CD1c-positive myeloid dendritic cell (primary cell): ENCODE measurements at regions not wholly inside any gene's neighbourhood (a gene's known extent, or its start where the extent isn't known, plus 50 kb on each side); places are given as distances from the start of the nearest gene placed in this dataset.
"Not testable (repeated sequence)": the region's sequence is repeated elsewhere in the genome, so short reads cannot be mapped to it uniquely, and the experiment has no call there.

Experiments
- DNase-seq: peaks from one replicate; pipeline ENCODE4 v3.0.0-alpha.2; 2016; ENCODE audit errors: extremely low spot score

DNA sequence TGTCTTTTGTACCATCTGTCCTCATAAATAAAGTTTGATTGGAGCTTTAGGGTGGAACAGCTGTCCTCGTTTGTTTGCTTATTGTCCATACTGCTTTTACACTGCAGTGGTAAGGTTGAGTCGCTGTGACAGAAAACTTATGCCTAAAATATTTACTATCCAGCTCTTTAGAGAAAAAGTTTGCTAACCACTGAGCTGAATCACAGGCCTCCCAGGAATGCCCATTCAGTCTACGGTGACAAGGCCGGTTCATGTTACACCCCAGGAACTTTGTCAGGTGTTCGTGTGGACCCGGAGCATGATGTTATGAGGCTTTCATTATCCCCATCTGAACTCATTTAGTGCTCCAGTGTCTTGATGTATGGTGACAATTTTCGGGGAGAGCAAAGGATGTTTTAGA, 401.1 kb downstream of the SAMD5 start:
- DNase-seq = no peak

DNA sequence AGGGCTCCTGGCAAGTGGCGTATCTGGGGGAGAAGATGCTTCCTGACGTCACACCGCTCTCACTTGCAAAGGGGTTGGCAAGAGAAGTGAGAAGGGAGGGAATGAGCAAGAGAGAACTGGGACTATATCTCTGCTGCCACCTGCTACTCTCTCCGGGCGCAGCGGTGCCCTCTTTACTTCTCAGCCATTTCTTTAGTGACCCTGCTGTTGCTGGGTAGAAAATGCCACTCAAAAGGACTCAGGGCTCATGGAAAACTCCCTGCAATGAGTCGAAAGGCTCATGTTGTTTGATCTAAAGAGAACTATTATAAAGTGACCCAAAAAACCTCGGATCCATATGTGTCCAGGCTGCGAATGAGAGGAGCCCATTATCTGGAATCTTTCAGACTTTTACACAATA, 401.8 kb downstream of the SAMD5 start:
- DNase-seq = no peak

DNA sequence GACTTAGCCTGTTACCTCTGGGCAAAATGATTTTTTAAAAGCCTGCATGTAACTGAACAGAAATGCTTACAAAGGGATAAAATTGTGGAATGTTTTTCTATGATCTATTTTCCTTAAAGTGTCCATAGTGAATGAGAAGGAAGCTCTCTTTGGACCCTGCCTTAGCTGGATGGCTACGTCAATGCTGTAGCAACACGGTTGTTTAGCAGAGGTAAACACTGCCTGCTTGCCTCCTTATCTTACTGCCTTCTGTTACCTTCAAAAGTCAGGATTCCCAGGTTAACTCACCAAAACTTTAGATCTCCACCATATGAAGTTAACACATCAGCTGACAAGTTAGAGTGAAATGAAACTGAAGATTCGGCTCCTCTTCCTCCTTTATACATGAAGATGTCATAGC, 402.6 kb downstream of the SAMD5 start:
- DNase-seq = no peak

DNA sequence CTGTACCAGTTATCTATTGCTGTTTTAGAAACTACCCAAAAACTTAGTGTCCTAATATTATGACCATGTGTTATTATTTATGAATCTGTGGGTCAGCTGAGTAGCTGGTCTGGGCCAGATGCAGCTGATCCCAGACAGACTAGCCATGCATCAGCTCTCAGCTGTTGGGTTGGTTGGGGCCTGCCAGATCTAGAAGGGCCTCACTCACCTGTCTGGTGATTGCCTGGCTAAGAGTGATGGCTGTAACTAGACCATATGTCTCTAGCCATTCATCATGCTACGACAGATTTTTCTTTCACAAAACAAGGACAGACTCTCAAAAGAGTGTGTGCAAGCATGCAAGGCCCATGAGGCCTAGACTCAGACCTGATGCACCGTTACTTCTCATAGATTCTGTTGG, 403.2 kb downstream of the SAMD5 start:
- DNase-seq = no peak

DNA sequence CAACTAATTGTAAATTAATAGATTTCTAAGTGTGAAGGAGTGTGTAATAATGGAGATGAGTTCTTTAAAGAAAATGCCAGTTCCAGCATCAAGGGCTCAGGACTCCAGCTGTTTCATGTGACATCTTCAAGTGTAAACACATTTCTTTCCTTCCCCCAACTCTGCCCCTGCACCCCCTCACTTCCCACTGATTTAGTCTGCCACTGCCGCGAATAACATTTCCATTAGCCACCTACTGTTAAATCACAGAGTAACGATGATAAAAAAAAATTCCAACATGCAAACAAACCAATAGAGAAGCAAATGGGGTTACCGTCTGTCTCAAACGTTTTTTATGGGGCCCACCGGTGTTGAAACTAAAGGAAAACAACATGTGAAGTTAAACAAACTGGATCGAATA, 414.3 kb downstream of the SAMD5 start:
- no peak for DNase-seq

DNA sequence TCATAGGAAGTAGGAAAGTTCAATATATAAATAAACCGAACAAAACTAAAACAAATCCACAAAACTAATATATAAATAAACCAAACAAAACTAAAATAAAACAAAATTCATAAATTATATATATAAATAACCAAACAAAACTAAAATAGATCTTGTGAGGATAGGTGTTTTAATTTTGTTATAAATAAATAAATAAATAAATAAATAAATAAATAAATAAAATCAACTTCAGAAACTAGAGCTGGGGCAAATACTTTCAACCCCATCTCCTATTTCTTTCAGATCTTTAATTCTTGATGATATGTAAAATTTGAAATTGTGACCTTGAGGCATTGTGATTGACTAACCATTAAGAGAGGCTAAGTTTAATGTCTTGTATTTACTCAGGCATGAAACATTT, 416.1 kb downstream of the SAMD5 start:
- no peak for DNase-seq

DNA sequence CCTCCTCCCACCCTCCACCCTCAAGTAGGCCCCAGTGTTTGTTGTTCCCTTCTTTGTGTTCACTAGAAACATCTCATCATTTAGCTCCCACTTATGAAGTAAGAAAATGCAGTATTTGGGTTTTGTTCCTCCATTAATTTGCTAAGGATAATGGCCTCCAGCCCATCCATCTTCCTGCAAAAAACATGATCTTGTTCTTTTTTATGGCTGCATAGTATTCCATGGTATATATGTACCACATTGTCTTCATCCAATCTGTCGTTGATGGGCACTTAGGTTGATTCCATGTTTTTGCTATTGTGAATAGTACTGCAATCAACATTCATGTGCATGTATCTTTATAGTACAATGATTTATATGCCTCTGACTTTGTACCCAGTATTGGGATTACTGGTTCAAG, 416.8 kb upstream of the SASH1 start:
- DNase-seq = no peak

DNA sequence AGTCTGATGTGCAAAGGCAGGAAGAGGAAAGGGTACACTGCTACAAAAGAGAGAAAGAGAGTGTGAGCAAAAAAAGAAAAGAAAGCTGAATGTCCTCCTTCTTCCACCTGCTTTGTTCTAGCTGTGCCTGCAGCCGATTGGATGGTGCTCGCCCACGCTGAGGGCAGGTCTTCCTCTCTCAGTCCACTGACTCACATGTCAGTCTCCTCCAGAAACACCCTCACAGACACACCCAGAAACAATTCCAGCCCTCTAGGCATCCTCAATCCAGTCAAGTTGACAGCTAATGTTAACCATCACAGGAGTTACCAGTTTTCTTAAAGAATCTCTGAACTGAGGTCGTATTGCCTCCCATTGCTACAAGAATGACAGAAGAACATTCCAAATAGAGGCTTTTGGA, 411.9 kb upstream of the SASH1 start:
- no peak for DNase-seq

DNA sequence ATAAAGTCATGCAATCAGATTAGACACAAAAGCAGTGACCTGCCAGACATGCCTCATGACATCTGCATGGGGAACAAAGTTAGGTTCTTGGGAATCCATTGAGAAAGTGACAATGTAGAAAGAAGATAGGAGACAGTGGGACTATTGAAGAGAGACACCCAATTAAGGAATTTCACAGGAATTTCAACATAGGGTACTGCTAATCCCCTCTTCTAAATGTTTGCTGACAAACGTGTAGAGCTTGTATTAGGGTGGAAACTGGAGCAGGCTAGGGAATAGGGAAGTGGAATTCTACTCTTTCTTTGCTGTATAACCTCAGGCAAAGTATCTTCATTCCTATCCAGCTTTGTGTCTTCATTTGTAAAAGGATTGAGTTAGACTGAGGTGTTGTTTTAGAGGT, 409.4 kb upstream of the SASH1 start:
- no peak for DNase-seq

DNA sequence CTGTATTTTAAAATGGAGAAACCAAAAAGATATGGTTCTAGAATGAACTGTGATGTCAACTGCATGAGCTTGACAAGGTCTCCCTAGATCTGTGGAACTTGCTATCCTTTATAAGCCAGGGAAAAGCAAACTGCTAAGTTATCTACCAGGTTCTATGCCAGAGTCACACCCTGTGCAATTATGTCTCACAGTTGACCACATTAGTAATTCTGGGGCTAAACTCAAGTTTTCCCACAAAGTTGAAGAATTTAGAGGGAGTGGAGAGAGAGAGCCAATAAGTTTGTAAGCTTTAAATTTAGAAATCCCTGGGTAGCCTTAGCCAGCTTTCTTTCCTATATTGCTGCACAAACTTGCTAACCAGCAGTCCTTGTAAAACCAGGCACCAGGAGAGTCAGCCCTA, 407.0 kb upstream of the SASH1 start:
- DNase-seq = no peak

DNA sequence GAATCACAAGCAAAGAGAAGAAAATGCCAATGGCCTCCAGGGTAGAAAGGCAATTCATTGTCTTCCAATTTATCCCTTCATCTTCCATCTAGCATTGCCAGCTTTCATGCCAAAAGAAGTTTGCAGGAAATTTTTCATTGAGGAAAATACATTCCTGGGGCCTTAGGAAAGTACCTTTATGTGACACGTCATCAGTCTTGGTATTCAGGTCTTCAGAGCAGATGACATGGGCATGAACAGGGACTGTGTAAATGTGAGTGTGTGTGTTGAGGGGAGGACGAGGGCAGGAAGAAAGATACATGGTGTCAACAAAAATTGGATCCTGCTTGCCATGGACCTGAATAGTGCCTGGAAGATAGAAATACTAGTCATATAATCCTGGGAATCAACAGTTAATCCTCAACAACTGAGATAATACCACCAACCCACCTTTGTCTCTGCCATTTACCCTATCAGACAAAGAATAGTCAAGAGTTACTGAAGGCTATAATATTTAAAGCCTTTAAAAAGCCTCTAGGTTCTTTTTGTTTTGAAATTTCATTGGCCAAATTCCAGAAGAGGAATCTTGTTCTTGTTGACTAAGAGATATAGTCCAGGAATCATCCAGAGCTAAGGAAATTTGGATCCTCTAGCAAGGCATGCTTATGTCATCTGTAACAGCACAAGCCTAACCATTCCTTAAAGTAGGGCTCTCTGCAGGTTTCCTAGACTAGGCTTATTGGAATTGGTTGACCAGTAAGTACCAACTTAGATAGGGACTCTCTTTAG, 405.8 kb upstream of the SASH1 start:
- DNase-seq = no peak

DNA sequence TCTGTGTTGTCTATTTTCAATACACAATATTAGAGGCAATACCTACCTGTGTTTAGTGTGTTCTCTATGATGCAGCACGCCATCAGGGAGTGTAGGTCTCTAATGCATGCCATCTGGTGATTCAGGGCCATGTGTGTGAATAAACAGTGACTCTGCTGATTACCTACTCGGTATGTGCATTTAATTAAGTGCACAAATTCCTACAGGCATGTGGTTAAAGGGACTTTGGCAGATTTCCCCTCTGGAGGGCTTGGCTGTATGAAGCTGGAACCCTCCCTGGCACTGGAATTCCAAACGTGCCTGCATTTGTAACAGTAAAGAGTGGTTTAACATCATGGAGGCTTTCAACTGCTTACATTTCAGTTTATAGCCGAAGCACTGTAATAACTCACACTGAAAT, 401.5 kb upstream of the SASH1 start:
- DNase-seq = no peak

DNA sequence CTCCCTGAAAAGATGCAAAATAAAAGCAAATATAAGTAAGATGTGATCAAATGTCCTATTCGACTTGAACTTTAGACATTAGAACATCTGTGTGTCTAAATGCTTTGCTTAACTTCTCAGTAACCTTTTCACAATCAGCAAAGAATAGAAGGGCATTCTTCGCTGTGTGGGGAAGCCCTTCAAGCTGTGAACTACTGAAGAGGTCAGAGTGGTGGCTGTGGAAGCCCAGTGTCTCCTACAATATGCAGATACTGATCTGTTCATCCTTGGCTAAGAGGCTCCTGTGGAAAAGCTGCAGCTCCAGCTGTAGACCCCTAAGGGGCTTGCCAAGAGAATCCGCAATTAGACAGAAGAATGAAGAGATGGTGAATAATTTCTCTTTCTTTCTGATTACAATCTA, 400.3 kb upstream of the SASH1 start:
- DNase-seq = no peak

DNA sequence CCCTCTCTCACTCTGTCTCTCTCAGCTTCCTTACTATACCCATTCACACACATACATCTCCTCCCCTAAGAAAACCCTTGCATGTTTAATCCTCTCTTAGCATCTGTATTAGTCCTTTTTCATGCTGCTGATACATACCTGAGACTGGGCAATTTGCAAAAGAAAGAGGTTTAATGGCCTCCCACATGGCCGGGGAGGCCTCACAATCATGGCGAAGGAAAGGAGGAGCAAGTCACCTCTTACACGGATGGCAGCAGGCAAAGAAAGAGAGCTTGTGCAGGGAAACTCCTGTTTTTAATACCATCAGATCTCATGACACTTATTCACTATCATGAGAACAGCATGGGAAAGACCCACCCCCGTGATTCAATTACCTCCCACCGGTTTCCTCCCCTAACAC, 398.5 kb upstream of the SASH1 start:
- DNase-seq = no peak

DNA sequence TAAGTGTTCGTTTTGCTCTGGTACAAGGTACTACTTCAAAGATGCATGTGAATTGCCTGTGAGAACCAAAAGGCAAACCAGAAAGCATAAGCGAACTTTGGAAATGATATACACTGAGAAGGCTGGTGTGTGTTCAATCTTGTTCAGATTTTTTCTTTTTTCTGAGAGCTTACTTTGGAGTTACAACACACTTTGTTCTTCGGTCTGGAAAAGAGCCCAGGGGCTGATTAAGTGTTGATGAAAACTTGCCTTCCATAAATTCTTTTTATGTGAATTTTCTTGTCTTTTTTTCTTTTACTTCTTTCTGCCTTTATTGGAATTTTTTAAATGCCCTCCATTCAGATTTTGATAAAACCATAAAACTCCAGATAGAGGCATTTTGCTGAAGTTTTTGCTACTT, 395.1 kb upstream of the SASH1 start:
- no peak for DNase-seq

DNA sequence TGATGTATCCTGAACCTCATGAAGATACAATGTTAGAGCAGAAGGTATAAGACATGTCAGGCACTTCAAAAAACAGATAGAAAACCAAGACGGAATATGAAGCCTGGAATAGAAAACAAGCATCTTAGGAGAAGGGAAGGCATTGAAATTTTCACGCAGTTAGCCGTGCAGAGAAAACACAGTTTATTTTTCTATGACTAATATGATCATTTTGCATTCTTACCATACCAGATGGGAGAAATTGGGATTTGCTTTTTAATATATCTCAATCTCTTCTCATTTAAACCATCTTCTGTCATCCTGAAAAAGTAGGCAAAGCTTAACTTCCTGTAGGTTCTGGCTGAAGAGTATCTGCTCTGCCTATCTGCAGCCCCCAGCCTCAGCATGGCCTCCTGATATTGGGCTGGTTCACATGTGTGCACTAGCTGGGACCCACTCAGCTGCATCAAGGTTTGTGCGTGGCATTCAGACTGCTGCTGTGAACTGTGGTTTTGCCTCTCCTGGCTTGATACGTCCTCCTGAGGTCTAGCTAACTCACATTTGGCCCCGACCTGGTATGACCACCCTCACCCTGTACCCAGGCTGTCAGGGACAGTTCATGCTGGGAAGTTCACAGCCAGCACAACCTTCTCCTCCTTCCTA, 392.5 kb upstream of the SASH1 start:
- DNase-seq = no peak

DNA sequence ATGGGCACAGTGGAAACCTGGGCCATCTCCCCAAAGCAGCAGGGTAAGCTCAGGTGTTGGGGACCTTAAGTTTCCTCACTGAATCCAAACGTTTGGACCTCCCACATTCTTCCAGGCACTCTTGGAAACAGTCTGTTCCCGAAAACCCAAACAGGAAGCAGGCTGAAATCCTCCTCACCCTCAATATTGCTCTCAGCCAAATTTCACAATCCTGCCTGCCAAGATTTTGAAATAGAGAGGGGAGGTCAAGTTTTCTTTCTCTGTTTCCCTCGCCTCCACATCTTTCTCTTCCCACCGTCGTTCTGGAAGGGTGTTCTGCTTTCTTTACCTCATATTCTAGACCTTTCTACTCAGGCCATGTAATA, 392.0 kb upstream of the SASH1 start:
- DNase-seq = no peak

DNA sequence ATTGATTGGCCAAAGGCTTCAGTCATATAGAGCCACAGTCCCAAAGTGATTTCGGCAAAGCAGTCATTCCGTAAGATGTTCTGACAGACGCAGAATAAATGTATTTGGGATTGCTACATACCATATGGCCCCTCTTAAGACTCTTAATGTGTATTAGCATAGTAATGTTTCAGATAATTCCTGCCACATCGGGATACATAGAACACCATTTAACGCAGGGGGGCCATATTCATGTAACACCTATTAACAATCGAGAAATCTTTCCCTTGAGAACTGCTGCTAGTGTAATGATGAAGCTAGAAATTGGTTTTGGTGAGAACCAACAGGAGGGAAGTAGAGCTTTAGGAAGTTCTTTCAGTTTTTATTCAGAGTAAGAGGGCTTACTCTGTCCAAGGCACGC, 390.9 kb upstream of the SASH1 start:
- no peak for DNase-seq

DNA sequence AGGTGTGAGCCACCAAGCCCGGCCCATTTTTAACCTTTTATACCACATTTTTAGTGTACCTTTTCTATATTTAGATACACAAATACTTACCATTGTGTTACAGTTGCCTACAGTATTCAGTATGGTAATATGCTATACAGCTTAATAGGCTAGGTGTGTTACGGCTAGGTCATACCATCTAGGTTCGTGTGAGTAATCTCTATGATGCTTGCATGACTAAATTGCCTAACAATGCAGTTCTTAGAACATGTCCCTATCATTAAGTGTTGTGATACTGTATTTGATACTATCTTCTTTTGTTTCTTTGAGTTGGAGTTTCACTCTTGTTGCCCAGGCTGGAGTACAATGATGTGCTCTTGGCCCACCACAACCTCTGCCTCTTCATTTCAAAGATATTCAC, 387.7 kb upstream of the SASH1 start:
- DNase-seq = no peak

DNA sequence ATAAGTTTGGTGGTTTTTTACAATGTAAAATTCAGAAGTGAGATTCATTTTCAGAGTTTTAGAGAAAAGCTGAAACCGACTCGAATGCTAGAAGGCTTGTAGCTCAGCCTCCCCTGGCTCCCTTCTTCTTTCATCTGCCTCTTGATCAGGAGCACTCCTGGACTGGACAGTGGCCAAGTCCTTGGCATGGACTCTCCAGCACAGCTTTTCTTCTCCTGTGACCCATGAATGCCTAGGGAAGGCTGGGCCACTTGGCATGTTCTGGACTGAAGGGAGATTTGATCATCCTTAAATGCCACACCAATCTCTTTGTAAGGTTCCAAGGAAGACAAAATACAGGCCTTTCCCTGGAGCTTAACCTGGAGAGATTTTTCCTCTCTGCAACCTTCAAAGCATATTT, 384.0 kb upstream of the SASH1 start:
- no peak for DNase-seq

DNA sequence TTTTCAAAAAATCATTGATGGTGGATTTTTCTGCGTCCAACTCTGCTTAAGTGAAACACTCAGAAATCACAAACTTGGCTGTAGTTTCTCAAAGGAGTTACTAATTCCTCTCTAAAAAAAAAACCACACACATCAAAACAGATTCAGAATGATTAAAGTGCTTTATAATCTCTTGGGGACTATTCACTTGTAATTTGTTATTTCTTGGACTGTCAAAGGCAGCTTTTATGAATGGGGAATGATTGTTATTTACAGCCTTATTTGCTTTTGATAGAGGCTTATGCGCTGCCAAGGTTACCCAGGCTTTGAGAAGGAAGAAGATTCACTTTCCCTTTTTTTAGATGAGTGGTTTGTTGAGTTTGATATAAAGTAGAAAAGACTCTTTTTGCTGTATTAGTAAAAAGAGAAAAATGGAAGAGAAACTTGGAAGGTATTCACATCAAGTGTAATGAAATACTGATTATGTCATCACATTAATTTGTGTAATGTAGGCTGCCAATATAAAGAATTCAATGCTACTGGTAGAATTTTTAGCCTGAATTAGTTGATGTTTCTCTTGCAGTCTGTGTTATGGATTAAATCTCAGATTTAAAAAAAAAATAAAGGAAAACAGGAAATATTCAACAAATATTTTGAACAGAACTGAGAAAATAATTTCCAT, 381.0 kb upstream of the SASH1 start:
- DNase-seq = no peak

DNA sequence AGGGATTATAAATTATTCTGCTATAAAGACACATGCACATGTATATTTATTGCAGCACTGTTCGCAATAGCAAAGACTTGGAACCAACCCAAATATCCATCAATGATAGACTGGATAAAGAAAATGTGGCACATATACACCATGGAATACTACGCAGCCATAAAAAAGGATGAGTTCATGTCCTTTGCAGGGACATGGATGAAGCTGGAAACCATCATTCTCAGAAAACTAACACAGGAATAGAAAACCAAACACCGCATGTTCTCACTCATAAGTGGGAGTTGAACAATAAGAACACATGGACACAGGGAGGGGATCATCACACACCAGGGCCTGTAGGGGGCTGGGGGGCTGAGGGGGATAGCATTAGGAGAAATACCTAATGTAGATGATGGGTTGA, 377.2 kb upstream of the SASH1 start:
- not testable (repeated sequence) for DNase-seq

DNA sequence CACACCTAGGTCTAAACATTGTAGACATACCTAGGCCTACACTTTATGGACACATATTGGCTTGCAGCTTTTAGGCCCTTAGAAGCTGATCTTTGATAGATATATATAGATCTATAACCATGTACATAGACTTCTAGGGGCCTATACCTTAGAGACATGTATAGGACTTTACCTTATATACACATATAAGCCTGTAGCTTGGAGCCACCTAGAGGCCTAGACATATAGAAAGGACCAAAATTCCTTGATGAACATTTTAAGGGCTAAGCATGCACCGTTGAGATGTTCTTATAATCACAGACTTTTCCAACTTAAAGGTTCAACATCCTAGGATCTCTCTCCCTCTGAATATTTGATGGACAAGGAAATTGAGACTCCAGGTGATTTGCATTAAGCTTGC, 371.7 kb upstream of the SASH1 start:
- no peak for DNase-seq
